ENCODE measurements at regions not wholly inside any gene's neighbourhood (a gene's known extent, or its start where the extent isn't known, plus 50 kb on each side); places are given as distances from the start of the nearest gene placed in this dataset.
A peak's percentile ranks its signal among the peaks of the same experiment; 100 is the strongest.

GRCh38 chr4:184536065-184536880 lies 61.9 kb upstream of the IRF2 start:
- Histone ChIP-seq H3K4me1 (ENCODE audit: low read depth) (peaks cover 15% of the 10 kb centered on the region), H3K36me3 (ENCODE audit: low read depth) (peaks cover 8% of the 10 kb centered on the region), H3K9me3 (no peaks in the 10 kb centered on the region), H3K4me3 (peak overlapping the region; percentile 44)
- TF ChIP-seq CTCF (IDR thresholded peaks at IDR 0.05) = no peak
- intact Hi-C loops (cut with DNase I, micrococcal nuclease) = loop anchor here in 1 of 2 donors (5.0 to 10.0 kb wide), 2 partner anchors 61 to 264 kb away; partner anchors contain the start of gene IRF2
- no peak for ATAC-seq
- DNase-seq = peak in 1 of 3 donors; percentile 36

DNA sequence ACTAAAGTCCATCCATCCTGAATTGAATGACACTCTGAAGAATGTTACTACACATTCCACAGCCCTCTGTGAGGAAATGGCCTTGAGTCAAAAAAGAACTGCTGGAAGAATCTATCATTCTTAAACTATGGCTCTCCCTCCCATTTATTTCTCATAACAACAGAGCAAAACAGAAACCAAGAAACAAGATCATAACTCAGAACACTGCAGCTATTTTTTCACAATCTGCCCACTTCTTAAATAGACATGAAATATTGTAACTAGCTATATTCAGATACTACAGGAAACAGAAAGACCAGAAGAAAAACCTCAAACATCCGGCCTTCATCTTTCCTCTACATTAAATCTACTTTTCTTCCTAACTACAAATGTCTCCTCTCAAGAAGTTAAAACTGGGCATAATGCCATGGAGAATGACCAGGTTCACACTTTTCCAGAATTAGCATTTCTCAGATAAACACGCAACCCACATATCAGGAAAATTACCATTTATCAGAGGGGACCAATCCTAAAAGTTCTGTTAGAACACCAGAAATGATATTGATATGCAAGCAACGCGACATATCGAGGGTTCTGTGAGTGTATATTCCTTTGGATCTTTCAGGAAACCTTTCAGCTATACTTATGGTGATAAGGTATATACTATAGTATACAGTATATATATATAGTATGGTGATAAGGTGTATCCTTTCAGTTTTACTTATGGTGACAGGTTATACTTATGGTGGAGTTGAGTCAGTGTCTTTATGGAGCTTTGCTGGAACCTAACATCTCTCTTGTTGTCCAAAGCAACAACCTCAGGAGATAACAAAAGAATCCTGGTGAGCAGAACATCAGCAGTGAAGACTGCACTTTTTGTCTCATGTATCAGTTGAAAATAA lies 60.4 kb upstream of the IRF2 start:
- Histone ChIP-seq H3K9me3 (no peaks in the 10 kb centered on the region), H3K36me3 (ENCODE audit: low read depth) (peaks cover 8% of the 10 kb centered on the region), H3K4me3 (no peak overlapping the region), H3K4me1 (ENCODE audit: low read depth) (peaks cover 15% of the 10 kb centered on the region)
- intact Hi-C loops (cut with DNase I, micrococcal nuclease) = loop anchor here (5.0 to 10.0 kb wide), 3 partner anchors 57 to 262 kb away; partner anchors contain the start of gene IRF2 (in 1 of the 2)
- no peak for TF ChIP-seq CTCF (IDR thresholded peaks at IDR 0.05)
- ATAC-seq = no peak
- DNase-seq = no peak

DNA sequence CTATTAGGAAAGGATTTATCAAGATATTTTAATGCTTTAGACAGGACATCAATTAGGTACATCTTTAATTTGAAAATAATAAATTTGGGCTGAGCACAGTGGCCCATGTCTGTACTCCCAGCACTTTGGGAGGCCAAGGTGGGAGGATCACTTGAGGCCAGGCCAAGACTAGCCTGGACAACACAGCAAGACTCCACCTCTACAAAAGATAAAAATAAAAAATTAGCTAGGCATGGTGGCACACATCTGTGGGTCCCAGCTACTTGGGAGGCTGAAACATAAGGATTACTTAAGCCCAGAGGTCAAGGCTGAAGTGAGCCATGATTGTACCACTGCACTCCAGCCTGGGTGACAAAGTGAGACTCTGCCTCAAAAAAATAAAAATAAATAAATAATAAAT lies 59.6 kb upstream of the IRF2 start:
- TF ChIP-seq CTCF (IDR thresholded peaks at IDR 0.05) = no peak
- no peak for DNase-seq
- H3K4me1 ChIP-seq (ENCODE audit: low read depth) = peaks cover 15% of the 10 kb centered on the region
- intact Hi-C loops (cut with DNase I, micrococcal nuclease) = loop anchor here (5.0 to 10.0 kb wide), 2 partner anchors 57 to 59 kb away; partner anchors contain the start of gene IRF2 (in 1 of the 2)
- ATAC-seq = no peak
- no peak overlapping the region for H3K4me3 ChIP-seq
- H3K36me3 ChIP-seq (ENCODE audit: low read depth) = peaks cover 8% of the 10 kb centered on the region
- no peaks in the 10 kb centered on the region for H3K9me3 ChIP-seq

- no peak for TF ChIP-seq CTCF (IDR thresholded peaks at IDR 0.05)
- intact Hi-C loops (cut with DNase I, micrococcal nuclease) = loop anchor here (5.0 to 10.0 kb wide), 2 partner anchors 54 to 56 kb away; partner anchors contain the start of gene IRF2 (in 1 of the 2)
Observed at GRCh38 chr4:184531008-184531407, 56.7 kb upstream of the IRF2 start.

GRCh38 chr4:184529283-184529682 lies 54.9 kb upstream of the IRF2 start:
- TF ChIP-seq CTCF (IDR thresholded peaks at IDR 0.05) = no peak
- peaks cover 5% of the 10 kb centered on the region for H3K9me3 ChIP-seq
- DNase-seq (no peak), ATAC-seq (no peak)
- no peaks in the 10 kb centered on the region for H3K4me1 ChIP-seq (ENCODE audit: low read depth)
- intact Hi-C loops (cut with DNase I, micrococcal nuclease) = no loop called here
- no peaks in the 10 kb centered on the region for H3K36me3 ChIP-seq (ENCODE audit: low read depth)
- no peak overlapping the region for H3K4me3 ChIP-seq

More at GRCh38 chr4:184531008-184531407, 56.7 kb upstream of the IRF2 start:
- Histone ChIP-seq H3K36me3 (ENCODE audit: low read depth) (no peaks in the 10 kb centered on the region), H3K4me1 (ENCODE audit: low read depth) (peaks cover 4% of the 10 kb centered on the region), H3K9me3 (no peaks in the 10 kb centered on the region), H3K4me3 (no peak overlapping the region)
- DNase-seq = no peak
- no peak for ATAC-seq
